NCI-H345 treated with DMSO at 0.1 percent for 48 hours (cell line): ENCODE measurements at regions not wholly inside any gene's neighbourhood (a gene's known extent, or its start where the extent isn't known, plus 50 kb on each side); places are given as distances from the start of the nearest gene placed in this dataset.
A peak's percentile ranks its signal among the peaks of the same experiment; 100 is the strongest.
"Not testable (repeated sequence)": the region's sequence is repeated elsewhere in the genome, so short reads cannot be mapped to it uniquely, and the experiment has no call there.

Experiments used
- DNase-seq: peaks from one replicate; lab custom pipeline; 2025; ENCODE audit not compliant: unreplicated experiment; lab: John Stamatoyannopoulos, UW

DNA sequence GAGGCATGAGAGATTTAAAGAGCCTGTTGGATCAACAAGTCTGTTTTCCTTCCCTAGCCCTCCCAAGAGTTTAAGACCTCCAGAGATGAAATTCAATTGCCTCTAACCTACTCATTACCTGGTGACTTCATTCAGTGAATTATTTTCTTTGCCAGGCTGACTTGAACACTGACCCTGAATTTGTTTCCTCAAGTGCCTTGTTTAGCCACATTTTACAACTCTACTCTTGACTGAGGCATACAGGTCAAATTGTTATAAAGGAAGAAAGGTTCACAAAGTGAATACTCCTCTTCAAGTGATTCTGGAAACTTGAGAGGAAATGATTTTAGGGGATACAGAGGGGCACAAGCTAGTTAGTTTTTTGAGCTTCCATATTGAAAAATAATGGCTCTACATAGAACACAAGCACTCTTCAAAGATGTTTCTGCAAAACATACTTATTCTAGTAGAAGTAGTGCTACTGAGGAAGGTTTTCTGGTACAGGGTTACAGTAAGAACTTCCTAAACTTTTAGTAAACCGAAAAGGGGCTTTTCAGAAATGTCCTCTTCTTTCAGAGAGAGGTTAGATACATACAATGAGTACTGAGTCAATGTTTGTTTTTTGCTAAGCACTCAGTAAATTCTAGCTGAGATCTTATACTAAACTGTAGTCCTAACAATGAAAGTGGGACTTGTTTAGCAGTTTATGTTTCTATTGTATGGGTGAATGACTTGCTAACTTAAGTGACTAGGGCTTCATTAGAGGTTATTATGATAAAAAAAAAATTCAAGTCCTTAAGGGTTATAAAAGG lies 137.4 kb upstream of the SATB1 start:
- DNase-seq: no peak

DNA sequence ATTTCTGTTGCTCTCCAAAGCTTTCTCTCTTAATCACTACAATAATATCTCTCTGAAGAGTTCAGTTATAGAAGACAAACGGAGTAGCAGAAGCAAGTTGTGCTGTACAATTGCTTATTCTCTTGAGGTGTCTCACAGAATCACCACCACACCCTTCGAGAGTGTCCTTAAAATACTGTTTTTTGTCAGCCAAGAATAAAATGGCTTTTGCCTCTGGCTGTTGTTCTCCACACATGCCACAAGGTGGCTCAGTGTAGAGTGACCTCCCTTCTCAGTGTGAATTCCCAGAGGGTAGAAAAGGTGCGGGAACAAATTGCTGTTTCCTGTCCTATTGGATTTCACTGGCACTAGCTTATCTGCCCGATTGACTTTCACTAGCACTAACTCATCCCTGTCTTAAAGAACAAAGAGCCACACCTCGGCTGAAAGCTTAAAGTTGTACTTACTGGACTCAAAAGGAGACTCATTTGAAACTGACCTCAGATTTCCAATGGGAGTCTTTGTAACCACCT lies 134.2 kb upstream of the SATB1 start:
- peak; percentile 19 for DNase-seq

DNA sequence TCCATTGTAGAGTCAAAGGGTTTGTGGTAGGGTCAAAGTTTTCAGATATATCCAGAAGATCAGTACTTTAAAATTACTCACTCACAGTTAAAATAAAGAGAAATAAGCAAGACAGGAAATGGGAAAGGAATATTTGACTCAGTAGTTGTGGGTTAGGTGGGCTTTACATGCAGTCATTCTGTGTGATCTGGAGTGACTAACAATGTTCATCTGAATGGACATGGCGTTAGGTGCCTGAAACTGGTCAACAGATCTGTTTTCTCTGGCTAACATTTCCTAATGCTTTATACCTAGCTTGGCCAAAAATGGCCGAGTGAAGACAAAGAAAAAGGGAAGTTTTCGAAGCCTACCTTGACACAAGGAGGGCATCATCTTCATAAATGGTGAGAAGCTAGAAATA lies 133.4 kb upstream of the SATB1 start:
- no peak for DNase-seq

DNA sequence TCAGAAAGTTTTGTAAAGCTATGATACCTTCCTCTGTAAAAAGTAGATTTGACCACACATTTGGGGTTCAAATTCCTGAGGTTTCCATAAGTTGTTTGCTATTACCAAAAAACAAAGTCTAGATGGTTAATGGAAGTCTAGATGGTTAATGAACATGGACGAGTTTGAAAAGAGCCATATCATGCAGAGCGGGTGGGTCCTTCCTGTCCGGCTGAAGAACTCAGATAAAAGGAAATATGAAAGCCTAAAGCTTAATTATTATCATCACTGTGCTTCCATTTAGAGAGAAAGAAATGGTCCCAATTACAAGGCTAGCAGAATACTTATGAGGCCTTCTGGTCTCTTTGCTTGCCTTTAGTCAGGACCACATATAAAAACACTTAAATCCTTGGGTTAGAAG lies 132.1 kb upstream of the SATB1 start:
- DNase-seq: no peak

DNA sequence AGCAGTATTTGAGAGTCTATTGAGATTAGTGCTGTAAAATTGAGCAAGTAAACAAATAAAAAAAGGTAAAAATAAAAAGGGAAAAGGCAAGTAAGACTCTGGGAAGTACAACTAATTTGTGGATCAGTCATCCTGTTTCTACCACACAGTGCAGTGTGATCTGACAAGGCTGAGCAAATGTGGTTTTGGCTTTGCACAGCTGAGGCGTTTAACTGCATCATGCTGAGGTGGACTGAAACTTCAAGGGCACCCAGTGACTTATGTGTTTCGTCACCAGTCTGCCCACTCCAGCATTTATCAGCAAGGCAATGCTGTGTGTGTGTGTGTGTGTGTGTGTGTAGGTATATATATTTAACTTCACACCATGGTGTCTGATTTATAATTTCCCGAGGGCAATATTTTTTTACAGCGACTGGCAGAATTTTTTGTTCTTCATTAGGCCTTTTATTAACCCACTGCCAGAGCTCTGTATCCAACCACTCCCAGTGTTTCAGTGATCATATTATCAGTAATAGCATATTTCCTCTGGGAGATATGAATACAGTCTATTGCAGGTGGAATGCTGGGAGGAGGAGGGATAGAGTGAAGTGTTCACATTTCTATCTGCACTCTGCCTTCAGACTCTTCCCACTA lies 131.5 kb upstream of the SATB1 start:
- DNase-seq: no peak

DNA sequence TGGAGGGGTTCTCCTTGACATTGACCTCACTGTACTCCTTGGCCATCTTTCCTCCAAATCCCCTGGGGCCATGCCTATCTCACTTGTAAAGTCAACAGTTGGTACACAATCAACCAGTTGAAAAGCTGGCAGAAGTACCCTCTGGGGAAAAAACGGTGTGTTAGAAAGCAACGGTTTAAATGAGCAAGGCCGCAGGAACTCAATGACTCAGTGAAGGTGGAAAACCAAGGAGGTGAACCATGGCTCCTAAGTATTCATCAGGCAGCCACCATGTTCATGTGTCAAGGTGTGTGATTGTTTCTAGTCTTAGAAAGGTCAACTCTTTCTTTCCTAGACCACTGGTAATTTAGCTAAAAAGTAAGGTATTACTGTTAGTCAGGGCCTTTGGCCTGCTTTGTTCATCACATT lies 130.9 kb upstream of the SATB1 start:
- no peak for DNase-seq

DNA sequence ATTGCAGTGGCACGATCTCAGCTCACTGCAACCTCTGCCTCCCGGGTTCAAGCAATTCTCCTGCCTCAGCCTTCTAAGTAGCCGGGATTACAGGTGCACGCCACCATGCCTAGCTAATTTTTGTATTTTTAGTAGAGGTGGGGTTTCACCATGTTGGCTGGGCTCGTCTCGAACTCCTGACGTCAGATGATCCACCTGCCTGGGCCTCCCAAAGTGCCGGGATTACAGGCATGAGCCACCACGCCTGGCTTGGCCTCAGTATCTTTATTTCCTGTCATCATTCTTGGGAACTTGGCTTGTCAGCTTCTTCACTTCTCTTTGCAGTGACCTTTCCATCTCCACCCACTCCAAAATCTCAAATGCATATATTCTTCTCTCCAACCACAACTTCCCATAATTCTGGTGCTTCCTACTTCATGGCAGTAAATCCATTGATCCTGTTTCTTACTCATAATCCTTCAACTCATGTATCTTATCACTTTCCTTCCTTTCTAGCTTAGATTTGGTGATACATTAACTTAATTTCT lies 127.5 kb upstream of the SATB1 start:
- not testable (repeated sequence) for DNase-seq

DNA sequence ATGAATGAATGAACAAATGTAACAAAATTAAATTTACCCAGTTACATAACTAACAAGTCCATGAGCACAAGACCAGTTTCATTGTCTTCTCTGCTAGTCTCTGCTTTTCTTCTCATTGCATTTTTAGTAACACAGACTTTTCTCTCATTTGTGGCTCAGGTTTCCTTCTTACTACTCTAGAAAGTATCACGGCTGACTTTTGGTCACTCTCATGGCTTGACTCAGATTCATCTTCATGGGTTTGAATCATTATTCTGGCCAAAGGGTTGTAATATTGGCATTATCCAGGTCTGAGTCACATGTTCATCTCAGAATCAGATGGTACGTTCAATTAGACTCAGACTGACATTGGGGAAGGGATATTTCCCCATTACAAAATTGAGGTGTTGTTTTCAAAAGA lies 121.5 kb upstream of the SATB1 start:
- no peak for DNase-seq

DNA sequence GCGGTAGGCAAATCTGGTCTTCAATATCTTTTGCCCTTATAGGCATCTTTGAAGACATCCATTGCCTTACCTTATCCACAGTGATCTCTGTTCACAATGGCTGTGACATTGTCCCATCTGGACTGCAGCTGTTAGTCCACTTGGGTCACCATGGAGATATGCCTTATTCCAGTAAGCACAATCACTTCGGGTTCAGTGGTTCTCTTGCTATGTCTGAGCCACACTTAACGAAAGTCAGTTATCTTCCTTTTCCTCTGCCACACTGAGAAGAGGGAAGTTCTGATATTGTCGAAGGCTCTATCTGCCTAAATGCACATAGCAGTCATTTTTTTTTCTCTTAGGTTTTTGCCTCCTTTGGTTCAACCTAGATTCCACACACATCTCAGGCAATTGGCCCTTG lies 119.0 kb upstream of the SATB1 start:
- DNase-seq: no peak

DNA sequence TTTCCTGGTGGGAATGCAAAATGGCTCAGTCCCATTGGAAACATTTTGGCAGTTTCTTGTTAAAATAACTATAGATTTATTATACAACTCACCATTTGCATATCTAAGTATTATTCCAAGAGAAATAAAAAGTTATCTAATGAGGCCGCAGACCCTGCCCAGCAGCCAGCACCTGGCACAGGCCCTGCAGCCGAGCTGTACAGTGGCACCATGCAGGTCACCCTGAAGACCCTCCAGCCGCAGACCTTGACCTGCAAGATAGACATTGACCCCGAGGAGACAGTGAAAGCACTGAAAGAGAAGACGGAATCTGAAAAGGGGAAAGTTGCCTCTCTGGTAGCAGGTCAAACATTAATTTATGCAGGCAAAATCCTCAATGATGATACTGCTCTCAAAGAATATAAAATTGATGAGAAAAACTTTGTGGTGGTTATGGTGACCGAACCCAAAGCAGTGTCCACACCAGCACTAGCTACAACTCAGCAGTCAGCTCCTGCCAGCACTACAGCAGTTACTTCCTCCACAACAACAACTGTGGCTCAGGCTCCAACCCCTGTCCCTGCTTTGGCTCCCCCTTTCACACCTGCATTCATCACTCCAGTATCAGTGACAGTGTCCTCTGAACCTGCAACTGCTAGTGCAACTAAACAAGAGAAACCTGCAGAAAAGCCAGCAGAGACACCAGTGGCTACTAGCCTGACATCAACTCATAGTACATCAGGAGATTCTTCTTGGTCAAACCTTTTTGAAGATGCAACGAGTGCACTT lies 113.5 kb upstream of the SATB1 start:
- no peak for DNase-seq

DNA sequence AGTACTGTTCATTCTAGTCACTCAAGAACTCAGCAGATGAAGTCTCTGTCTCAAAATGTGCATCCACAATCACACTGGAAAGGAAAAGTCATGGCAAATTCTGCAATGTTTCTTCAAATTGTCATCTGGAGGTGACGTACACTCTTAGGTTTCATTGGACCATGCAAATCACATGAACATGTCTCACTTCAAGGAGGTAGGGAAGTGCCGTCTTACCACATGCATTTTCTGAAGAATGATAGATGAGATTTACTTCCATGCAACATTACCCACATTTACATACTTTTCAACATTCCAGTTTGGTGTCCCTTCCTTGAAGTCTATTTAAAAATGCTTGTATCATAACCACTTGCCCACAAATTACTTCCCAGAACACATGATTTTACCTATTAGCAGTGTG lies 107.9 kb upstream of the SATB1 start:
- no peak for DNase-seq

DNA sequence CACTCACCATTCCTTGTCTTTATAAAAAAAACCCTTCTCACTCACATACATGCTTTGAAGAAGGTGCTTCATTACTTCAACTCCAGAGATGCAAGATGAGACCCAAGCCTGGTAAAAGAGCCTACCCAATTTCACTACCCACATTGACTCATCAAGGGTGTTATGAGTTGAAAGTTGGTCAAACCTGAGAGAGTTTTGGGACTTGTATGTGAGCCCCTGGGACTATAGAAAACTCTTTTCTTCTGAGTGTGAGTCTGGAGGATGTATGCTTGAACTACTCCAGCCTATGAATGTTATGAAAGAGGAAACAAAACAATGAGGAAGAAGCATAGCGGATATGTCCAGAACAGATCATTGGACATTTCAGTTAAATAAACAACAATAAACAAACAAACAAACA lies 106.5 kb upstream of the SATB1 start:
- DNase-seq: no peak

DNA sequence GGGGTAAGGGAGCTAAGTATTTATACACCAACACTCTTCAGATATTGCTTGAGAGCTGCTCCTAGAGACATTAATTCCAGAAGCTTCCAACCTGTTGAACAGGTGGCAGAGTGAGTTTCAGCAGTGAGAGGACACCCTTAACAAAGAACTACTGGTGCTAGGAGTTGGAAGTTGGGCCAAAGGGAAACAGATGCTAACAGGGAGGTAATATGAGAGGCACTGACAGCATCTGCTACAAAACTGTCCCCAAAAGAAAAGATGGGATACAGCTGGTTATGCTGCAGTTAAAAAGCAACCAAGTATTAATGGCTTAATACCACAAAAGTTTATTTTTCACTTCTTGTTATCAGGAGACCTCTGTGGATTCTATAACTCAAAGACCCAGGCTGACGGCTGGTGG lies 104.5 kb upstream of the SATB1 start:
- no peak for DNase-seq

DNA sequence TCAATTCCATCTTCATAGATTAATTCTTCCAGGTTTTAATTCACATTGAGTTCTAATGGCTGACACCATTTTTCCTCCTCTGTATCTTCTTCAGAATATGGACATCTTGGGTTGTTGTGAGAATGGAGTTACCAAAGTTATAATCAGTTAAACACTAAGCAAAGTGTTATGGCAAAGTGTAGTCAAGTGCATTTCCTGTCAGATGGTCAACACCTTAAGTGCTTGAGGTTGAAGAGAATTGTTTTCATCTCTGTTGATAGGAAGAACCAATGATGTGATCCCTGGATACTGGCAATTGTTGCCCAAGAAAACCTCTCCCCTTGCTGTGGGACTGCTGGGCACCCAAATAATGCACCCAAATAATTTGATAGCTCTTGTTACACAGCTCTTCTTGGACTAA lies 102.6 kb upstream of the SATB1 start:
- DNase-seq: no peak

DNA sequence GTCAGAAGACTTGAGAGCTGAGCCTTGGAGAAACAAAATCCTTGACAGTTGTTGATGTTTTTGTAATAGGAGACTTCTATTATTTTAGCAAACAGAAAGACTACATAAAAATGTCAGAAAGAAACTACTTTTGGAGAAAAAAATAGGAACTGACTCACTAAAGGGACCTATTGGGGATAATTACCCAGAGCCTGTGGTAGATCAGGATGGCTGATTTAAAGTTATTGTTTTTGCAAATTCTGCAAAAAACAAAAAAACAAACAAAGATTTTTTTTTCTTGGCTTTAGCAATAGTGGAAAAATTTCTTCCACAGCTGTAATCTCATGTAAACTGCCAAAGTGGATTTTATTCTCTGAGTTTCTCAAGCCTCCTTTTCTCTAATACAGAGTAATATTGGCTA lies 101.5 kb upstream of the SATB1 start:
- no peak for DNase-seq

DNA sequence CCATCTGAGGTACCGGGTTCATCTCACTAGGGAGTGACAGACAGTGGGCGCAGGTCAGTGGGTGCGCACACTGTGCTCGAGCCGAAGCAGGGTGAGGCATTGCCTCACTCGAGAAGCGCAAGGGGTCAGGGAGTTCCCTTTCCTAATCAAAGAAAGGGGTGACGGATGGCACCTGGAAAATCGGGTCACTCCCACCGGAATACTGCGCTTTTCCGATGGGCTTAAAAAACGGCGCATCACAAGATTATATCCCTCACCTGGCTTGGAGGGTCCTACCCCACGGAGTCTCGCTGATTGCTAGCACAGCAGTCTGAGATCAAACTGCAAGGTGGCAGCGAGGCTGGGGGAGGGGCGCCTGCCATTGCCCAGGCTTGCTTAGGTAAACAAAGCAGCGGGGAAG lies 91.0 kb upstream of the SATB1 start:
- DNase-seq: not testable (repeated sequence)

DNA sequence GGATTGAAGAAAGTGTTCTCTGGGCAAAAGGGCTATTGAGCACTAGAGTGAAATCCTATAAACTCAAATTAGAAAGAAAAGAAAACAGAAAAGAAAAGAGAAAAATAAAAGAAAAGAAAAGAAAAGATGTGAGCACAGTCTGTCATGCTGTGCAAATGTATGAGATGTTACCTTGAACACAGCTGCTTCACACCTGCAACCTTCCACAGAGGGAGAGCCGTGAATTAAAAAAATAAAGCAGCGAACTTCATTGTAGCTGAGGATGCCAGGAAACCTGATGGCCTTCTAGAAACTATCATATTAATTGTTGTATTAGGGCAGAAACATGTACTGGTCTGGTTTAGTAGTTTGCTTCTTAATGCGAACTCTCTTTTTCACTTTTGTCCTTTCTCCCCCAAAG lies 88.0 kb upstream of the SATB1 start:
- no peak for DNase-seq

DNA sequence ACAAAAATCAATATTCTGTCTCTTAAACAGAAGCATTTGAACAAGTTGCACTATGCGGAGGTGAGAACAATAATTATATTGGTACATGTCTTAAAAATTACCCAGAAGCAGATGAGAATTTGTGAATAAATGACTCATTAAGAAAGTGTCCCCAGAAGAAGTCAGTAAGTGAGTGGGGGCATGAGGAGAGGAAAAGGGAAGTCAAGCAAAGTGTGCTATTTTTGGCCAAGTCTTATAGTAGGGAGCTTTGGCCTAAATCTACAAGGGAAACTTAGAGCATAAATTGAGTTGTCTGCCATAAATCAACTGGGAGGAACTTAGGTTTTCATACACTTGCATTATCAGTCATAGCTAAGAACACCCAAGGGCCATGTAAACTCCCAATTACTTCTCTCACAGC lies 86.9 kb upstream of the SATB1 start:
- no peak for DNase-seq

DNA sequence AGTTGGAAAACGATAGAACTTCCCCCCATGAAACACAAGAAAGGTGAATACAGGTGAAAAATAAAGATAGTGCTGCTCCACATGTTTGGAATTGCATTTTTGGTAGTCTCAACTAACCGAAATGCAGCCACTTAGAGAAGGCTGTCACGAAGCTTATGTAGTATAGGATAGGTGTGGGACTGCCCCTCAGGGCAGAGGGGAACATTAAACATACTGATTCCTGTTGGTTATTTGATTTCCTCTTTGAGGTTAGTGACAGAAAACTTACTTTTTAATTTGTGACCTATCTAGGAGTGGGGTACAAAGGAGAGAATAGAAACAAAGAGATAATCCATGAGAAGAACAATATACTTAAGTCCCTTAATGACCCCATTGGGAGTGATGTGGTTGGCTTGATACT lies 85.8 kb upstream of the SATB1 start:
- no peak for DNase-seq

DNA sequence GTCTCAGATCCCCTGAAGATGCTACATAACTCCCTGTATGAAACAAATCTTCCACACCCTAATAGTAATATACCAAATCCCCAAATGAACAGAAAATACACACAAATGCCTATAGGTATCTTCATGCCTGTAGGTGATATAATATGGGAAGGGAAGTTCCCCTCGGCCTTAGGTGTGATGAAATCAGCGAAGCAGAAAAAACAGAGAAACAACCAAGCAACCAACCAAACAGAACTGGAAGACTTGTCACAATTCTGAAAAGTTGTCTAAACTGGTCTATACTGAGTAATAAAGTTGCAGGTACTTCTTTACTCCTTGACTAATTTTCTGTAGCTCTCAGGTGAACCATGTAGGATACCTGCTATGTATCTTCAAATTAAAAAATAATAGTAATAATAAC lies 82.2 kb upstream of the SATB1 start:
- DNase-seq: no peak

DNA sequence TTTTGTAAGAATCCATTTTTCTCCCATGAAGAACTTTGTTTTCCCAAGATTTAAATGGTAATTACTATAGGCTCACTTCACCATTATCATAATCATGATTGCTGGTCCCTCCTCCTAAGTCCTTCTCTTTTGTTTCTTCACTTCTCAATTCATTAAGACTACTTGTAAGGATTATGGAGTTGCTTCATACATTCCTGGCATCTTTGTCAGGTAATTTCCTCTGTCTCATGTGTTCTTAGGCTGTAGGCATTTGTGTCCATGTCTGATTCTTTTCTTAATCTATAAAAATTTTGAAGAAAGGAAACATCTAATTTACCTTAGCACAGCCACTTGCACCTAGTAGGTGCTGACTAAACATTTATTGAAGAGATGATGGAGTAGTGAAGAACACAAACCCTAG lies 79.9 kb upstream of the SATB1 start:
- no peak for DNase-seq
